ENCODE measurements at regions not wholly inside any gene's neighbourhood (a gene's known extent, or its start where the extent isn't known, plus 50 kb on each side); places are given as distances from the start of the nearest gene placed in this dataset.

DNA sequence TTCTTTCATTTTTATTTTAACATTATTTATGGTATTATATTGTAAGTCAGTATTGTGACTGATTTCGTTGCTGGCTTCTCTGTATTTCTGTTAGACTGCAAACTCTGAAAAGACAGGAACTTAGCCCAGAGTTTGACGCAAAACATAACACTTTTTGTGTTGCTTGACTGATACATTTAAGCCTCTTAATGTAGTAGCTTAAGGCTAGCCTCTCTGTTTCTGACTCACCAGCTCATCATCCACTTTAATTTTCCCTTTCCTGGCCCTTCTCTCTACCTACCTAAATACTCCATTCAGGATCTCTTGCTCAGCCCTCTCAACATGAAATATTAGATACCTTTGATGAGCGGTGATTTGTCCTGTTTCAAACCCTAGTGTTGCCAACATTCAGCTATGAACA lies 420.6 kb downstream of the LRFN5 start:
- H3K9ac ChIP-seq (replicated peaks; ENCODE audit: extremely low read depth, insufficient read depth, low read length), result no peak overlapping the region
- intact Hi-C loops (cut with micrococcal nuclease), result no loop called here

More for the DNA sequence above, 420.6 kb downstream of the LRFN5 start:
- Histone ChIP-seq H3K4me2 (ENCODE audit: insufficient read depth, low read length) (no peak overlapping the region), H4K20me1 (replicated peaks; ENCODE audit: control insufficient read depth, extremely low read depth, insufficient read depth, low read length) (no peaks in the 10 kb centered on the region), H3K27me3 (ENCODE audit: control insufficient read depth in 2 of 2, insufficient read depth in 2 of 2, low read length in 2 of 2) (no peaks in the 10 kb centered on the region), H2AFZ (ENCODE audit: low read depth, low read length) (no peak overlapping the region), H3K9me1 (replicated peaks; ENCODE audit: control insufficient read depth, extremely low read depth, insufficient read depth, low read length) (no peaks in the 10 kb centered on the region), H3K79me2 (ENCODE audit: control insufficient read depth, insufficient read depth, low read length) (no peaks in the 10 kb centered on the region), H3K27ac (ENCODE audit: insufficient read depth, low read depth, low read length) (no peak overlapping the region), H3K9me3 (replicated peaks; ENCODE audit: control insufficient read depth, insufficient read depth, low read length) (no peaks in the 10 kb centered on the region), H3K4me3 (replicated peaks in 1 of 3; ENCODE audit: insufficient read depth in 1 of 3, low read depth in 1 of 3, low read length in 3 of 3) (no peak overlapping the region), H3K36me3 (ENCODE audit: control insufficient read depth in 2 of 2, extremely low read depth in 1 of 2, insufficient read depth in 2 of 2, low read length in 2 of 2) (no peaks in the 10 kb centered on the region), H3K4me1 (ENCODE audit: control insufficient read depth, extremely low read depth, insufficient read depth, low read length) (no peaks in the 10 kb centered on the region)
- BruUV-seq (replicated peaks), result no TSS peak
- ChIA-PET CTCF (interaction anchor here (1.2 kb wide), 1 partner anchor 9 kb away, joined by 4 read pairs; no protein-coding TSS in a partner anchor), POLR2A (no interaction called here)
- dilution Hi-C loops (cut with MboI; ENCODE audit: extremely low pct_ligation_motif_present, low sequenced_read_pairs), result no loop called here
- TF ChIP-seq POLR2AphosphoS5 (IDR thresholded peaks at IDR 0.05; ENCODE audit: insufficient read depth, low read depth, low read length) (no peak), EZH2 (IDR thresholded peaks at IDR 0.05; ENCODE audit: borderline replicate concordance, low read depth, low read length, severe bottlenecking) (no peak), POLR2A (IDR thresholded peaks at IDR 0.05; ENCODE audit: low read depth, low read length) (no peak), GATA2 (IDR thresholded peaks at IDR 0.05; ENCODE audit: insufficient read depth, insufficient read length, low read depth, low read length) (no peak), FOS (IDR thresholded peaks at IDR 0.05; ENCODE audit: borderline replicate concordance, insufficient read depth, low read length) (no peak), MYC (IDR thresholded peaks at IDR 0.05; ENCODE audit: low read depth, low read length) (no peak)
- TF ChIP-seq, protein P1, sequence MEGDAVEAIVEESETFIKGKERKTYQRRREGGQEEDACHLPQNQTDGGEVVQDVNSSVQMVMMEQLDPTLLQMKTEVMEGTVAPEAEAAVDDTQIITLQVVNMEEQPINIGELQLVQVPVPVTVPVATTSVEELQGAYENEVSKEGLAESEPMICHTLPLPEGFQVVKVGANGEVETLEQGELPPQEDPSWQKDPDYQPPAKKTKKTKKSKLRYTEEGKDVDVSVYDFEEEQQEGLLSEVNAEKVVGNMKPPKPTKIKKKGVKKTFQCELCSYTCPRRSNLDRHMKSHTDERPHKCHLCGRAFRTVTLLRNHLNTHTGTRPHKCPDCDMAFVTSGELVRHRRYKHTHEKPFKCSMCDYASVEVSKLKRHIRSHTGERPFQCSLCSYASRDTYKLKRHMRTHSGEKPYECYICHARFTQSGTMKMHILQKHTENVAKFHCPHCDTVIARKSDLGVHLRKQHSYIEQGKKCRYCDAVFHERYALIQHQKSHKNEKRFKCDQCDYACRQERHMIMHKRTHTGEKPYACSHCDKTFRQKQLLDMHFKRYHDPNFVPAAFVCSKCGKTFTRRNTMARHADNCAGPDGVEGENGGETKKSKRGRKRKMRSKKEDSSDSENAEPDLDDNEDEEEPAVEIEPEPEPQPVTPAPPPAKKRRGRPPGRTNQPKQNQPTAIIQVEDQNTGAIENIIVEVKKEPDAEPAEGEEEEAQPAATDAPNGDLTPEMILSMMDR (IDR thresholded peaks at IDR 0.05; ENCODE audit: extremely low read depth in 1 of 2, insufficient read depth in 1 of 2, low read depth in 1 of 2, low read length in 2 of 2), result no peak
- TF ChIP-seq, protein P2, sequence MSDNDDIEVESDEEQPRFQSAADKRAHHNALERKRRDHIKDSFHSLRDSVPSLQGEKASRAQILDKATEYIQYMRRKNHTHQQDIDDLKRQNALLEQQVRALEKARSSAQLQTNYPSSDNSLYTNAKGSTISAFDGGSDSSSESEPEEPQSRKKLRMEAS (IDR thresholded peaks at IDR 0.05; ENCODE audit: insufficient read depth, insufficient read length), result no peak
- no peak for FAIRE-seq
- DNase-seq (ENCODE audit: low read depth, low spot score), result no peak

Measured in endothelial cell of umbilical vein (primary cell).